ENCODE measurements at regions not wholly inside any gene's neighbourhood (a gene's known extent, or its start where the extent isn't known, plus 50 kb on each side); places are given as distances from the start of the nearest gene placed in this dataset.

DNA sequence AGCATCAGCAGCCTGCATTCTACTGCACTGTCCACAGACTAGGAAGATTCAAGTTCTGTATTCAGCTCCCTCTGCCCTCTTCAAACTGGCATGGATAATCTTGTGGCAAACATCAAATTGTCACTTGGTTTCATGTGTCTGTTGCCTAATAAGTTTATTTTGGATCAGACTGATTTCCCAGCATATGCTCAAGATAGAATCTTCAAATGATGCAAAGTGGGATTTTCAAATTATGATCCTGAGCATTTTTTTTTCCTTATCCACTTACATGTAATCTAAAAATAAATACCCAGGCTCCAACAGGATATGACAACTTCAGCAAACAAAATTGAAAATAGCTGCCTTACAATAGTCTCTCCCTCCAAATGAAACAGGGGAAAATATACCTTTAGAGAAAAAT lies 160.9 kb upstream of the VRK2 start:
- H3K27ac Mint-ChIP-seq (ENCODE audit: unreplicated experiment): no peak overlapping the region
- peaks cover 1% of the 10 kb centered on the region for H3K27me3 Mint-ChIP-seq (ENCODE audit: unreplicated experiment)
- H3K36me3 Mint-ChIP-seq (ENCODE audit: low read depth, unreplicated experiment): no peaks in the 10 kb centered on the region
- no peaks in the 10 kb centered on the region for H3K9me3 Mint-ChIP-seq (ENCODE audit: unreplicated experiment)
- TF ChIP-seq, protein P1, sequence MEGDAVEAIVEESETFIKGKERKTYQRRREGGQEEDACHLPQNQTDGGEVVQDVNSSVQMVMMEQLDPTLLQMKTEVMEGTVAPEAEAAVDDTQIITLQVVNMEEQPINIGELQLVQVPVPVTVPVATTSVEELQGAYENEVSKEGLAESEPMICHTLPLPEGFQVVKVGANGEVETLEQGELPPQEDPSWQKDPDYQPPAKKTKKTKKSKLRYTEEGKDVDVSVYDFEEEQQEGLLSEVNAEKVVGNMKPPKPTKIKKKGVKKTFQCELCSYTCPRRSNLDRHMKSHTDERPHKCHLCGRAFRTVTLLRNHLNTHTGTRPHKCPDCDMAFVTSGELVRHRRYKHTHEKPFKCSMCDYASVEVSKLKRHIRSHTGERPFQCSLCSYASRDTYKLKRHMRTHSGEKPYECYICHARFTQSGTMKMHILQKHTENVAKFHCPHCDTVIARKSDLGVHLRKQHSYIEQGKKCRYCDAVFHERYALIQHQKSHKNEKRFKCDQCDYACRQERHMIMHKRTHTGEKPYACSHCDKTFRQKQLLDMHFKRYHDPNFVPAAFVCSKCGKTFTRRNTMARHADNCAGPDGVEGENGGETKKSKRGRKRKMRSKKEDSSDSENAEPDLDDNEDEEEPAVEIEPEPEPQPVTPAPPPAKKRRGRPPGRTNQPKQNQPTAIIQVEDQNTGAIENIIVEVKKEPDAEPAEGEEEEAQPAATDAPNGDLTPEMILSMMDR (IDR thresholded peaks at IDR 0.05; ENCODE audit: unreplicated experiment): no peak
- no peak overlapping the region for H3K4me3 Mint-ChIP-seq (ENCODE audit: unreplicated experiment)
- no peak for DNase-seq (ENCODE audit: low spot score)
- no peaks in the 10 kb centered on the region for H3K4me1 Mint-ChIP-seq (ENCODE audit: unreplicated experiment)

DNA sequence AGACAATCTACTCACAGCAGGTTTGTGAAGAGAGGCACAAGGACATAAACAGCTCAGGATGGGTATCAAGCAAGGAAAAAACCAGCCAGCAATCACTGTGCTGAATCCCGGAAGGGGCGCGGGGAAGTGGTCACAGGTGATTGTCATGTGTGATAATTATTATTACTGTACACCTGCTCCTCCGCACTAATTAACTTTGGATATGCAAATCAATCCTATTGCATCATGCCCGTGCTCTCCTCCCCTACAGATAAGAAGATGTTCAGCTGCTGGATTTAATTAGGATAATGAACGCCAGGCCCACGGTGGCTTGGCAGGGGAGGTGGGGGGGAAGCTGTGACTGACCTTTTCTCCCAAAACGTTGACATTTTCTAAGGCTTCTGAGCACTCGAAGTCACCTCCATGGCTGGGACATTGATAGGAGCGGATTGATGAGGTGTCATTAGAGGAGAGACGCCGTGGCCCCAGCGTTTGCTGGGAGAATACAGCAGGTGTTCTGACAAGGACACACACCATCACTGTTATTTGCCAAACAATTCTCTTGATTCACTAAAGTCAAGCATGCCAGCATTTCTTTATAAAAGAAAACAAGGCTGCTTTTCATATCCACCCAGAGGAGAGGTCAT lies 160.3 kb upstream of the VRK2 start:
- H3K9me3 Mint-ChIP-seq (ENCODE audit: unreplicated experiment): no peaks in the 10 kb centered on the region
- no peak overlapping the region for H3K4me3 Mint-ChIP-seq (ENCODE audit: unreplicated experiment)
- DNase-seq (ENCODE audit: low spot score): no peak
- H3K36me3 Mint-ChIP-seq (ENCODE audit: low read depth, unreplicated experiment): no peaks in the 10 kb centered on the region
- no peak overlapping the region for H3K27ac Mint-ChIP-seq (ENCODE audit: unreplicated experiment)
- H3K4me1 Mint-ChIP-seq (ENCODE audit: unreplicated experiment): no peaks in the 10 kb centered on the region
- TF ChIP-seq, protein P1 (IDR thresholded peaks at IDR 0.05; ENCODE audit: unreplicated experiment): no peak
- peaks cover 1% of the 10 kb centered on the region for H3K27me3 Mint-ChIP-seq (ENCODE audit: unreplicated experiment)

DNA sequence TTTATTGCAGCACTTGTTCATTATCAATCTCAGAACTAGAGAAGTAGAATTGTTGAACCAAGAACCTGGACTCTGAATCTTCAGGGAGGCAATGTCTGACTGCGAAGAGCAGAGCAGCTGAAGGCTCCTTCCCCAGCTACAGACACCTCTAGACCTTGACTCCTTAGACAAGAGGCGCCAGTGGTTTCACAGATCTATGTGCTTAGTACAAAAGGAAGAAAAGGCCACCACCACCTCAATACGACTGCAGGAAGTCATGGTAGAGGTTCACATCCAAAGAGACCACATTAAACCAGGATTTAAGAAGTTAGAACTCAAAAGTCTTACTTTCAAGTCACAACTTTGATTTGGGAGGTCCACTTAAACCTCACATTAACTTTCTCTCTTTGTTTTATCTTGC lies 158.1 kb upstream of the VRK2 start:
- H3K27me3 Mint-ChIP-seq (ENCODE audit: unreplicated experiment): peaks cover 1% of the 10 kb centered on the region
- H3K4me3 Mint-ChIP-seq (ENCODE audit: unreplicated experiment): no peak overlapping the region
- TF ChIP-seq, protein P1 (IDR thresholded peaks at IDR 0.05; ENCODE audit: unreplicated experiment): no peak
- no peak for DNase-seq (ENCODE audit: low spot score)
- H3K4me1 Mint-ChIP-seq (ENCODE audit: unreplicated experiment): no peaks in the 10 kb centered on the region
- H3K27ac Mint-ChIP-seq (ENCODE audit: unreplicated experiment): no peak overlapping the region
- no peaks in the 10 kb centered on the region for H3K9me3 Mint-ChIP-seq (ENCODE audit: unreplicated experiment)
- H3K36me3 Mint-ChIP-seq (ENCODE audit: low read depth, unreplicated experiment): no peaks in the 10 kb centered on the region

DNA sequence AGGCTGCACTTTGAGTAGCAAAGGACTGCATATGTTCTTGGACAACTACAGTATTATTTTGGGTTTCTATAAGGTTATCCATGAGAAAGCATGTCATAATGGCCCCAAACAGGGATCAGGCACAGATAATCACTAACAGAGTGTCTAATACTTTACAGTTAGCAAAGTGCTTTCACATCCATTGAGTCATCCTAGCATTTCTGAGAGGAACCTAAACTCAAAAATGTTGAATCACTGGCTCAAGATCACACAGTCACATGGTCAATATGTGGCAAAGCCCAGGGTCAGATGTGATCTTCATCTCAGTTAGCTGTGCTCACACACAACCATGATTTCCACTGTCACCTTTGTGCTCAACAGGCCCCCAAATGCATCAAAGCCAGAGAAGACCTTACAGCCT lies 156.1 kb upstream of the VRK2 start:
- Mint-ChIP-seq H3K4me1 (ENCODE audit: unreplicated experiment) (no peaks in the 10 kb centered on the region), H3K36me3 (ENCODE audit: low read depth, unreplicated experiment) (no peaks in the 10 kb centered on the region), H3K27ac (ENCODE audit: unreplicated experiment) (no peak overlapping the region)

DNA sequence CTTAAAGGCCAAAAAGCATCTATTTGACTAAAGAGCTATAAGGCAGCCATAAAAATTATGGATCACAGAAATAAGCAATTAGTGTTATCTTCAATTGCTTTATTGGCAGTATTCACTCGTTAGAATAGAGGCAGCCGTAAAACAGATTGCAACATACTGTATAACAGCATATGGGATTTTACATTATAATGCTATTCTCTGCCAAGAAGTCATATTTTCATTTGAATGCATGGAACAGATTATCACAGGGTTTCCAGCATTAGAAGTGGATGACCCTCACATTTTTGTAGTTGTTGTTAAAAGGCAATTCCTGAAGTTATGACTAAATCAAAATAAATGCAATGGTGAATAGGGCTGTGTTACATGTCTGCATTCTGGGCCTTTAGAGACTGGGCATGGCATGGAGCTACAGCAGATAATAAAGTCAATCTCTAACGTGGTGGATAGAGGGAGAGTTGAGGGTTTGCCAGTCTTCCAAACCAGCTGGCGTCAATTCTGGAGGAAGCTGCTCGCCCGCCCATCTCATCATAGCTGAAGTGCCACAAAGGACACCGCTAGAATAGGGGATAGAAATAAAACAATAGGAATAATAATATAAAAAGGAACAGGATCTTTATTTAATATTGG lies 155.4 kb upstream of the VRK2 start:
- Mint-ChIP-seq H3K27ac (ENCODE audit: unreplicated experiment) (no peak overlapping the region), H3K27me3 (ENCODE audit: unreplicated experiment) (peaks cover 1% of the 10 kb centered on the region), H3K9me3 (ENCODE audit: unreplicated experiment) (no peaks in the 10 kb centered on the region), H3K4me3 (ENCODE audit: unreplicated experiment) (no peak overlapping the region), H3K4me1 (ENCODE audit: unreplicated experiment) (no peaks in the 10 kb centered on the region), H3K36me3 (ENCODE audit: low read depth, unreplicated experiment) (no peaks in the 10 kb centered on the region)
- TF ChIP-seq, protein P1 (IDR thresholded peaks at IDR 0.05; ENCODE audit: unreplicated experiment): no peak
- DNase-seq (ENCODE audit: low spot score): no peak

More for the DNA sequence above, 156.1 kb upstream of the VRK2 start:
- Mint-ChIP-seq H3K27me3 (ENCODE audit: unreplicated experiment) (peaks cover 1% of the 10 kb centered on the region), H3K9me3 (ENCODE audit: unreplicated experiment) (no peaks in the 10 kb centered on the region), H3K4me3 (ENCODE audit: unreplicated experiment) (no peak overlapping the region)
- TF ChIP-seq, protein P1 (IDR thresholded peaks at IDR 0.05; ENCODE audit: unreplicated experiment): no peak
- no peak for DNase-seq (ENCODE audit: low spot score)
